AG04449 (cell line): ENCODE measurements at regions not wholly inside any gene's neighbourhood (a gene's known extent, or its start where the extent isn't known, plus 50 kb on each side); places are given as distances from the start of the nearest gene placed in this dataset.
"Not testable (repeated sequence)": the region's sequence is repeated elsewhere in the genome, so short reads cannot be mapped to it uniquely, and the experiment has no call there.

Experiments used
- CTCF ChIA-PET: fragments of 350-600 bp; formaldehyde crosslinking; extraction: SDS; loops from one replicate; lab custom pipeline; 2021; ENCODE audit warnings: antibody characterized with exemption; lab: Yijun Ruan, JAX
- POLR2A ChIA-PET: fragments of 400-600, 350-600 bp; formaldehyde crosslinking; extraction: SDS; loops from one replicate; lab custom pipeline; 2020; ENCODE audit warnings: antibody characterized with exemption, inconsistent platforms; lab: Yijun Ruan, JAX
- DNase-seq: peaks from one replicate; pipeline ENCODE4 v3.0.0-alpha.2; 2010; ENCODE audit warnings: low read depth, low spot score
- H3K4me3 ChIP-seq: 2 replicates; pipeline ENCODE4 v1.5.1; 2011; ENCODE audit warnings: low read depth, mild to moderate bottlenecking, control low read depth, low read length
- TF ChIP-seq, protein P1 (sequence below): IDR thresholded peaks from one replicate; pipeline ENCODE4 v1.5.1; 2011; ENCODE audit warnings: mild to moderate bottlenecking, moderate library complexity, low read length, control low read depth, inconsistent platforms; ENCODE audit not compliant: insufficient read depth; ENCODE audit errors: missing control alignments

DNA sequence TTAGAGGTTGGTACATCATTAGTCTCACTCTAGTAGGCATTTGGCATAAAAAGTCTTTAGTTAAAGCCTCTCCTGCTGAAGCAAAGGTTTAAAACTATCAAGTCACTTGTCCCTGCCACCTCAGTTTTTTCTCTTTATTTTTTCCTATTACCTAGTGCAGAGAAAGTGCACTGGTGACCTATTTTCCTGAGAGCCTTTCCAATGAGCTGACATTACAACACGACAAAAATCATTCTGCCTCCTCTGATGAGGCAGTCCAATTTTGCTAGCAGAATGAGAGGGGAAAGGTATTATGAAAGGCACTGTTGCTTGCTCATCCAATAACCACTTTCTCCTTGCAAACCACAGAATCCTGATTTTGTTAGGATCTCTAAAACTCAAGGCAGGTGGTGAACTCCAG is 73.3 kb upstream of the SGK1 start:
- CTCF ChIA-PET: interaction anchor here (1.0 kb wide), 1 partner anchor 13 kb away, joined by 4 read pairs; no protein-coding TSS in a partner anchor
- TF ChIP-seq, protein P1, sequence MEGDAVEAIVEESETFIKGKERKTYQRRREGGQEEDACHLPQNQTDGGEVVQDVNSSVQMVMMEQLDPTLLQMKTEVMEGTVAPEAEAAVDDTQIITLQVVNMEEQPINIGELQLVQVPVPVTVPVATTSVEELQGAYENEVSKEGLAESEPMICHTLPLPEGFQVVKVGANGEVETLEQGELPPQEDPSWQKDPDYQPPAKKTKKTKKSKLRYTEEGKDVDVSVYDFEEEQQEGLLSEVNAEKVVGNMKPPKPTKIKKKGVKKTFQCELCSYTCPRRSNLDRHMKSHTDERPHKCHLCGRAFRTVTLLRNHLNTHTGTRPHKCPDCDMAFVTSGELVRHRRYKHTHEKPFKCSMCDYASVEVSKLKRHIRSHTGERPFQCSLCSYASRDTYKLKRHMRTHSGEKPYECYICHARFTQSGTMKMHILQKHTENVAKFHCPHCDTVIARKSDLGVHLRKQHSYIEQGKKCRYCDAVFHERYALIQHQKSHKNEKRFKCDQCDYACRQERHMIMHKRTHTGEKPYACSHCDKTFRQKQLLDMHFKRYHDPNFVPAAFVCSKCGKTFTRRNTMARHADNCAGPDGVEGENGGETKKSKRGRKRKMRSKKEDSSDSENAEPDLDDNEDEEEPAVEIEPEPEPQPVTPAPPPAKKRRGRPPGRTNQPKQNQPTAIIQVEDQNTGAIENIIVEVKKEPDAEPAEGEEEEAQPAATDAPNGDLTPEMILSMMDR: no peak

GRCh38 chr6:134389658-134390057 is 71.7 kb upstream of the SGK1 start:
- ChIA-PET POLR2A (no interaction called here), CTCF (interaction anchor here (1.6 kb wide), 1 partner anchor 15 kb away, joined by 3 read pairs; no protein-coding TSS in a partner anchor)
- no peak overlapping the region for H3K4me3 ChIP-seq
- DNase-seq: no peak
- TF ChIP-seq, protein P1: no peak

More for the DNA sequence above, 73.3 kb upstream of the SGK1 start:
- POLR2A ChIA-PET: no interaction called here
- no peak overlapping the region for H3K4me3 ChIP-seq
- DNase-seq: no peak

DNA sequence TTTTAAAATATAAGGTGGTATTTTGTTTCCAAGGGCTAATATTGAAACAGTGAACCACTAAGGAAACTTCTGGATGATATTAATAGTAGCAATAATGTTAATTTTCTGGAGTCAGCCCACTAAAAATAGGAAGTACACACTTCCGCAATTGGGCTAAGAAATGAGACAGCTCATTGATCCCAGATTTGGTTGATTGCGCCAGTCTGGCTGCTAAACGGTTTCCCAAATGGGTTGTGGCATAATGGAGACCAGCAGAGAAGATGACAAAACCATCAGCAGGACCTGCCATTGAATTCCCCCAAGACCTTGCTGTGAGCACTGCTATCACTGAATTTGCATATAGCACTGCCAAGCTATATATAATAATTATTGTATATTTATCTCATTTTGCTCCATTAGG is 71.2 kb upstream of the SGK1 start:
- POLR2A ChIA-PET: interaction anchor here (0.6 kb wide), 1 partner anchor 203 kb away, joined by 3 read pairs; no protein-coding TSS in a partner anchor
- CTCF ChIA-PET: interaction anchor here (1.6 kb wide), 1 partner anchor 16 kb away, joined by 3 read pairs; no protein-coding TSS in a partner anchor
- TF ChIP-seq, protein P1: no peak
- no peak overlapping the region for H3K4me3 ChIP-seq
- no peak for DNase-seq

DNA sequence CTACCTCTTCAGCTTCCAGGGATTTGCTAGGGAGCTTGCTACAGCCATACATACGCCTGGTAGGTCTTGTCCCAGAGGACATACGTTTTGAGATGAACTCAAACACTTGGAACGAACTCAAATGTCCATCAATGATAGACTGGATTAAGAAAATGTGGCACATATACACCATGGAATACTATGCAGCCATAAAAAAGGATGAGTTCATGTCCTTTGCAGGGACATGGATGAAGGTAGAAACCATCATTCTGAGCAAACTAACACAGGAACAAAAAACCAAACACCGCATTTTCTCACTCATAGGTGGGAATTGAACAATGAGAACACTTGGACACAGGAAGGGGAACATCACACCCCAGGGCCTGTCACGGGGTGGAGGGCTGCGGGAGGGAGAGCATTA is 68.6 kb upstream of the SGK1 start:
- H3K4me3 ChIP-seq, POLR2A ChIA-PET: not testable (repeated sequence)
- CTCF ChIA-PET: interaction anchor here (1.4 kb wide), 1 partner anchor 13 kb away, joined by 3 read pairs; no protein-coding TSS in a partner anchor

GRCh38 chr6:134381959-134382358 is 64.0 kb upstream of the SGK1 start:
- TF ChIP-seq, protein P1: no peak
- no peak for DNase-seq
- no peak overlapping the region for H3K4me3 ChIP-seq
- POLR2A ChIA-PET: interaction anchor here (1.6 kb wide), 1 partner anchor 208 kb away, joined by 3 read pairs; no protein-coding TSS in a partner anchor
- CTCF ChIA-PET: no interaction called here

More for the DNA sequence above, 68.6 kb upstream of the SGK1 start:
- not testable (repeated sequence) for DNase-seq

DNA sequence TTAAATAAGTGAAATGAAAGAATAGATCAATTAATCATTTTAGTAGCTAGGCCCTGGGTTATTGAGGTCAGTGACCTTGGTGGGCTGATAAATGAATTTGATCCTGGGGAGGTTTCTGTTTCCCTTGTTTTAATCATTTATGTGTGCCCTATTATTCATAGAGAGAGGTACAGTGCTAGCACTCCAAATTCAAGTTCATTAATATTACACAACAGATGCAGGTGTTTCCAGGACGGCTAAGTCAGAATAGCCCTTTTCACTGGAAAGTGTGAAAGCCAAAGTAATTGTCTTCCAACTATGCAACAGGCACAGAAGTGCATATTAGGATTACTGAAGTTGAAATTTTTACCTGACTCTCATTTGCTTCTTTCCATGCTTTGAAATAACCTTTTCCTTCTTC is 61.7 kb upstream of the SGK1 start:
- H3K4me3 ChIP-seq: no peak overlapping the region
- TF ChIP-seq, protein P1: no peak
- CTCF ChIA-PET: interaction anchor here (0.9 kb wide), 1 partner anchor 16 kb away, joined by 3 read pairs; no protein-coding TSS in a partner anchor
- DNase-seq: no peak
- POLR2A ChIA-PET: no interaction called here

- no peak overlapping the region for H3K4me3 ChIP-seq
- POLR2A ChIA-PET: no interaction called here
- TF ChIP-seq, protein P1: no peak
- no peak for DNase-seq
- CTCF ChIA-PET: interaction anchor here (0.9 kb wide), 1 partner anchor 16 kb away, joined by 3 read pairs; no protein-coding TSS in a partner anchor
Observed at GRCh38 chr6:134379076-134379475, 61.2 kb upstream of the SGK1 start.
